ENCODE measurements at regions not wholly inside any gene's neighbourhood (a gene's known extent, or its start where the extent isn't known, plus 50 kb on each side); places are given as distances from the start of the nearest gene placed in this dataset.

DNA sequence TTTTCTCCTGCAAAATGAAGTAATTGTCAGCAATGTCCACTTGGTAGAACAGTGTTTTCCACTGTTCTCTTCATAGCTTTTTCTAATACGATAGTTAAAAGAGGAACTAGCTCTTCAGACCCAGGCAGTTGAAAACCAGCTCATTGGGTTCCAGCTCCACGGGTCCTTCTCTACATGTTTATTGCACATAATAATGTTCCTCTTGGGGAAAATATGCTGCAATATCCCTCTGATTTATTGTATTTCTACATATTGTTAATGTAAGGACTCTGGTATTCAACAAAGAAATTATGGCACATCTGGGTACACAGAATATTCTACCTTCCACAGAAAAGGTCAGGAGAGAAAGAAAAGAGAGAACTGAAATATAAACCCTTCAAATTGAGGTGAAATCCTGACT lies 473.4 kb downstream of the TRIML1 start:
- Histone ChIP-seq H3K4me1 (ENCODE audit: control insufficient read depth in 1 of 2, insufficient read depth in 2 of 2, low read length in 2 of 2) (no peaks in the 10 kb centered on the region), H3K27me3 (ENCODE audit: insufficient read depth, low read length) (no peaks in the 10 kb centered on the region), H2AFZ (ENCODE audit: low read depth, low read length, poor library complexity, severe bottlenecking) (no peak overlapping the region), H3K9ac (ENCODE audit: low read length) (no peak overlapping the region), H3K9me2 (ENCODE audit: insufficient read depth) (0 out of 2 replicates have a peak, but pooled peaks cover 4% of the 10 kb centered on the region), H4K20me1 (ENCODE audit: insufficient read depth) (no peaks in the 10 kb centered on the region), H3K9me3 (ENCODE audit: control insufficient read depth in 1 of 2, insufficient read depth in 1 of 2, low read depth in 1 of 2, low read length in 2 of 2) (no peaks in the 10 kb centered on the region), H3K36me3 (ENCODE audit: control insufficient read depth in 1 of 2, insufficient read depth in 2 of 2, low read length in 2 of 2) (no peaks in the 10 kb centered on the region), H3K4me2 (ENCODE audit: low read length) (no peak overlapping the region), H3K27ac (ENCODE audit: low read depth, low read length) (no peak overlapping the region), H3K79me2 (ENCODE audit: insufficient read depth, low read length) (no peaks in the 10 kb centered on the region), H3K4me3 (replicated peaks in 1 of 2; ENCODE audit: low read depth in 1 of 2, low read length in 2 of 2) (no peak overlapping the region)
- CTCF ChIA-PET: no interaction called here
- POLR2A ChIA-PET: no interaction called here
- intact Hi-C loops (cut with micrococcal nuclease): no loop called here
- no TSS peak for BruUV-seq (replicated peaks)
- TF ChIP-seq EZH2phosphoT487 (IDR thresholded peaks at IDR 0.05; ENCODE audit: borderline replicate concordance) (no peak), CEBPB (IDR thresholded peaks at IDR 0.05; ENCODE audit: low read depth) (no peak), JUND (IDR thresholded peaks at IDR 0.05) (no peak), TCF7L2 (IDR thresholded peaks at IDR 0.05; ENCODE audit: borderline replicate concordance, extremely low read depth, insufficient read depth, insufficient read length) (no peak), SP1 (IDR thresholded peaks at IDR 0.05; ENCODE audit: low read depth) (no peak)
- TF ChIP-seq, protein P1, sequence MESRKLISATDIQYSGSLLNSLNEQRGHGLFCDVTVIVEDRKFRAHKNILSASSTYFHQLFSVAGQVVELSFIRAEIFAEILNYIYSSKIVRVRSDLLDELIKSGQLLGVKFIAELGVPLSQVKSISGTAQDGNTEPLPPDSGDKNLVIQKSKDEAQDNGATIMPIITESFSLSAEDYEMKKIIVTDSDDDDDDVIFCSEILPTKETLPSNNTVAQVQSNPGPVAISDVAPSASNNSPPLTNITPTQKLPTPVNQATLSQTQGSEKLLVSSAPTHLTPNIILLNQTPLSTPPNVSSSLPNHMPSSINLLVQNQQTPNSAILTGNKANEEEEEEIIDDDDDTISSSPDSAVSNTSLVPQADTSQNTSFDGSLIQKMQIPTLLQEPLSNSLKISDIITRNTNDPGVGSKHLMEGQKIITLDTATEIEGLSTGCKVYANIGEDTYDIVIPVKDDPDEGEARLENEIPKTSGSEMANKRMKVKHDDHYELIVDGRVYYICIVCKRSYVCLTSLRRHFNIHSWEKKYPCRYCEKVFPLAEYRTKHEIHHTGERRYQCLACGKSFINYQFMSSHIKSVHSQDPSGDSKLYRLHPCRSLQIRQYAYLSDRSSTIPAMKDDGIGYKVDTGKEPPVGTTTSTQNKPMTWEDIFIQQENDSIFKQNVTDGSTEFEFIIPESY (IDR thresholded peaks at IDR 0.05; ENCODE audit: extremely low read depth, insufficient replicate concordance, low read length): no peak
- ATAC-seq (no peak), DNase-seq (ENCODE audit: low read depth, low spot score) (no peak)
- RAD21 ChIA-PET (ENCODE audit: low non-redundant PET in 1 of 2, low total read pairs in 2 of 2, uncharacterized antibody in 2 of 2, unreplicated experiment in 2 of 2): no interaction called here

DNA sequence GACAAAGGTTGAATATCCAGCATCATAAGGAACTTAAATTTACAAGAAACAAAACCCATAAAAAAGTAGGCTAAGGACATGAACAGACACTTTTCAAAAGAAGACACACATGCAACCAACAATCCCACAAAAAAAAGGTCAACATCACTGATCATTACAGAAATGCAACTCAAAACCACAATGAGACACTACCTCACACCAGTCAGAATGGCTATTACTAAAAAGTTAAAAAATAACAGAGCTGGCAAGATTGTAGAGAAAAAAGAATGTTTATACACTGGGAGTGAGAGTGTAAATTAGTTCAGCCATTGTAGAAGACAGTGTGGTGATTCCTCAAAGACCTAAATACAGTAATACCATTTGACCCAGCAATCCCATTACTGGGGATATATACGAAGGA lies 474.7 kb downstream of the TRIML1 start:
- no peak for TF ChIP-seq CEBPB (IDR thresholded peaks at IDR 0.05; ENCODE audit: low read depth)
- no peak for TF ChIP-seq ZFX (IDR thresholded peaks at IDR 0.05)
- no peak for TF ChIP-seq SIN3A (IDR thresholded peaks at IDR 0.05; ENCODE audit: low read depth)
- TF ChIP-seq SP1 (IDR thresholded peaks at IDR 0.05; ENCODE audit: low read depth): no peak
- no peak for TF ChIP-seq POLR2AphosphoS5 (IDR thresholded peaks at IDR 0.05; ENCODE audit: low read depth, low read length)
- TF ChIP-seq FOSL1 (IDR thresholded peaks at IDR 0.05; ENCODE audit: low read depth): no peak
- no peak for TF ChIP-seq CBX3 (IDR thresholded peaks at IDR 0.05; ENCODE audit: low read depth)
- no peak for TF ChIP-seq JUND (IDR thresholded peaks at IDR 0.05)
- TF ChIP-seq POLR2A (IDR thresholded peaks at IDR 0.05; ENCODE audit: borderline replicate concordance, extremely low read depth, insufficient read depth, insufficient read length): no peak
- no peak for TF ChIP-seq EGR1 (IDR thresholded peaks at IDR 0.05; ENCODE audit: low read depth)
- no peak overlapping the region for H3K9ac ChIP-seq (ENCODE audit: low read length)
- DNase-seq (ENCODE audit: low read depth, low spot score): no peak
- no TSS peak for BruUV-seq (replicated peaks)
- 0 out of 2 replicates have a peak, but pooled peaks cover 4% of the 10 kb centered on the region for H3K9me2 ChIP-seq (ENCODE audit: insufficient read depth)
- H3K9me3 ChIP-seq (ENCODE audit: control insufficient read depth in 1 of 2, insufficient read depth in 1 of 2, low read depth in 1 of 2, low read length in 2 of 2): no peaks in the 10 kb centered on the region
- ChIA-PET POLR2A (no interaction called here), RAD21 (ENCODE audit: low non-redundant PET in 1 of 2, low total read pairs in 2 of 2, uncharacterized antibody in 2 of 2, unreplicated experiment in 2 of 2) (no interaction called here), CTCF (no interaction called here)
- no peak overlapping the region for H3K27ac ChIP-seq (ENCODE audit: low read depth, low read length)
- H3K27me3 ChIP-seq (ENCODE audit: insufficient read depth, low read length): no peaks in the 10 kb centered on the region
- intact Hi-C loops (cut with micrococcal nuclease): no loop called here
- no peaks in the 10 kb centered on the region for H4K20me1 ChIP-seq (ENCODE audit: insufficient read depth)
- H3K4me2 ChIP-seq (ENCODE audit: low read length): no peak overlapping the region
- no peak overlapping the region for H2AFZ ChIP-seq (ENCODE audit: low read depth, low read length, poor library complexity, severe bottlenecking)
- no peak overlapping the region for H3K4me3 ChIP-seq (replicated peaks in 1 of 2; ENCODE audit: low read depth in 1 of 2, low read length in 2 of 2)
- H3K36me3 ChIP-seq (ENCODE audit: control insufficient read depth in 1 of 2, insufficient read depth in 2 of 2, low read length in 2 of 2): no peaks in the 10 kb centered on the region
- no peaks in the 10 kb centered on the region for H3K4me1 ChIP-seq (ENCODE audit: control insufficient read depth in 1 of 2, insufficient read depth in 2 of 2, low read length in 2 of 2)
- H3K79me2 ChIP-seq (ENCODE audit: insufficient read depth, low read length): no peaks in the 10 kb centered on the region
- ATAC-seq: no peak
